Activated CD8-positive, alpha-beta memory T cell treated with anti-CD3 and anti-CD28 coated beads for 1 hour (primary cell): ENCODE measurements at regions not wholly inside any gene's neighbourhood (a gene's known extent, or its start where the extent isn't known, plus 50 kb on each side); places are given as distances from the start of the nearest gene placed in this dataset.

Experiments
- DNase-seq, 2 donors: peaks; one replicate each; pipeline ENCODE4 v3.0.0-alpha.2; 2020; ENCODE audit warnings: low read depth in 1 of 2; ENCODE audit errors: extremely low read depth in 1 of 2

DNA sequence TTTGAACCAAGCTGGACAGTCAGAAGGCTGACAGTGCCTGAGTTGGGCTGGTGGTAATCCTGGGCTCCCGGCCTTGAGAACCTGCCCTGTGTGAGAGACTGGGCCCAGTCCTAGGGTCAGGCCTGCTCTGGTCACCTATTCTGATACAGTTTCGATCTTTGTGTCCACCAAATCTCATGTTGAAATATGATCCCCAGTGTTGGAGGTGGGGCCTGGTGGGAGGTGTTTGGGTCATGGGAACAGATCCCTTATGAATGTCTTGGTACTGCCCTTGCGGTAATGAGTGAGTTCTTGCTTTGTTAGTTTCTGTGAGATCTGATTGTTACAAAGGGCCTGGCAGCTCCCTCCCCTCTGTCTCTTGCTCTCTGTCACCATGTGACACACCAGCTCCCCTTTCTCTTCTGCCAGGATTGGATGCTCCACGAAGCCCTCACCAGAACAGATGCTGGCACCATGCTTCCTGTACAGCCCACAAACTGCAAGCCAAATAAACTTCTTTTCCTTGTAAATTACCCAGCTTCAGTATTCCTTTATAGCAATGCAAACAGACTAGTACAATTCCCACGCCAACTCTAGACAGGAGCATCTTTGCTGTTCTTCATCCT, 111.8 kb upstream of the ZNF438 start:
- DNase-seq: no peak

DNA sequence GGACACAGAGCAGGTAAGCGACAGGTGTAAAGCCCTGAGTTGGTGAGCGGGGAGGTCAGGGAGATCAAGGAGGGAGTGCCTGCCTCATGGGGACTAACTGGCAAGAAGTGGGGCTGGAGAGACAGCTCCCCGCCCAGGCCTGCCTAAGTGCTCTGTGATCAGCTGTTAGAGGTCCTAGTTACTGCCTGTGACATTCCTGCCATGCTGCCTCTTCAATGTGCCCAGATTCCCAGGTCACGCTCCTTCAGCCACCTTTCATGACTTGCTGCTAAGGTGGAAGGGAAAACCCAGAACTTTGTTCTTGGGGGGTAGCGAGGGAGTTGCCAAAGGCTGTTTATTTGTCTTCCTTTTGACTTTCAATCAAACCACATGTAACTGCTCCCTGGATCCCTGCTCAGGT, 114.3 kb upstream of the ZNF438 start:
- DNase-seq: no peak

DNA sequence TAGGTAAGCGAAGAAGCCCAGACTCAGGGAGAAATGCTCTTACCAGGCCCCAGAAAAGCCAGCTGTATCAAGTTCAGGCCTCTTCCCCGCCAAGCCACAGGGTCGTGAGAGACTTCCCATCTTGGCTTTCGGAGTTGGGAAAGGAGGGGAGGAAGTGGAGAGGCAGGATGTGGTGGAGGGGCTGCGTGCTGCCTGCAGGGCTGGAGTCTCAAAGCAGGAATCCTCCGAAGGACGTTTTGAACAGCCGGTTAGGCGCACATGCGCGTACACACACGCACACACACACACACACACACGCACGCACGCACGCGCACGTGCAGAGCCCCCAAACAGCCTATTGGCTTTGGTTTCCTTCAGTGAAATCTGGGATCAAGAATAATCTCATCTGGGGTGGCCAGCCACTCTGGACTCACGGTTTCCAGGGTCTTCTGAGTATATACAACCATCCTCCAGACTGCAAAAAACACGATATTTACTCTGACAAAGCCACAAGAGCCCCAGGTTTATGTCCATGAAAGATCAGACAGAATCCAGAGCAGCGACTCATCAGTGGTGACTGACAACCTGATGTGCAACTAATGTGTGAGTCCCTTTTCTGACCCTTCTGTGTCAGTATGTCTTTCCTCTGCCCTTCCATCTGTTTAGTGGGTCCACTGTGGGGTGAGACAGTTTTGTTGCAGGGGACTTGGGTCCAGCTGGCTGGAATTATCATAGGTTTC, 115.0 kb upstream of the ZNF438 start:
- DNase-seq: no peak

DNA sequence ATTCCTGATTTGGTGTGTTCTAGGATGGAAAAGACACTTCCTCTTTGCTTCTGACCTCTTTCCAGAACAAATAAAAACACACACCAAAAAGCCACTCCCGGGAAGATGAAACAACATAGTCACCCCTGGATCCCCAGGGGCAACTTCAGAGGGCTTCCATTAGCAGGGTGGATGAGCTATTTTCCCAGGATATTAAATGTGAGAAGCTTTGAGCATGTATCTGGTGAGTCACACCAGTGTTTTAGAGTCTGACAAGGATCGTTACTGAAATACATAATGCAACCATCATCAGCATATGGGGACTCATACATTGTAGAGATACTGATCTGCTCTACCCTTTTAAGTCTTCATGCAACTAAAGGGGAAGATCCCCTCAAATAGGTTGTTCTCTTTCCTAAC, 115.5 kb upstream of the ZNF438 start:
- no peak for DNase-seq

DNA sequence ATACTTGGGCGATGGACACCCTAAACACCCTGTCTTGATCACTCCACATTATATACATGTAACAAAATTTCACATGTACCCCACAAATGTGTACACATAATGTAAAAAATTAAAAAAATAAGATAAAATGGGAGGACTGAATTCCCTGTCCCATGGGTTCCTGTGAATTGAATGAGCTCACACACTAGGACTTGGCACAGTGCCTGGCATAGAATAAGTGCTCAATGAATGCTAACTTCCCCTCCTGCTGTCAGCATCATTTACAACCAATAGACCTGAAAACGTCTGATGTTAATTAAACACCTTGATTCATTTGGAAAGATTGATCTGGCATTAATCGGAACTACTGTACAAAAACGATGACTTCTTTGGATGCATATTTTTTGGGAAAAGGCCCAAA, 117.3 kb upstream of the ZNF438 start:
- no peak for DNase-seq

DNA sequence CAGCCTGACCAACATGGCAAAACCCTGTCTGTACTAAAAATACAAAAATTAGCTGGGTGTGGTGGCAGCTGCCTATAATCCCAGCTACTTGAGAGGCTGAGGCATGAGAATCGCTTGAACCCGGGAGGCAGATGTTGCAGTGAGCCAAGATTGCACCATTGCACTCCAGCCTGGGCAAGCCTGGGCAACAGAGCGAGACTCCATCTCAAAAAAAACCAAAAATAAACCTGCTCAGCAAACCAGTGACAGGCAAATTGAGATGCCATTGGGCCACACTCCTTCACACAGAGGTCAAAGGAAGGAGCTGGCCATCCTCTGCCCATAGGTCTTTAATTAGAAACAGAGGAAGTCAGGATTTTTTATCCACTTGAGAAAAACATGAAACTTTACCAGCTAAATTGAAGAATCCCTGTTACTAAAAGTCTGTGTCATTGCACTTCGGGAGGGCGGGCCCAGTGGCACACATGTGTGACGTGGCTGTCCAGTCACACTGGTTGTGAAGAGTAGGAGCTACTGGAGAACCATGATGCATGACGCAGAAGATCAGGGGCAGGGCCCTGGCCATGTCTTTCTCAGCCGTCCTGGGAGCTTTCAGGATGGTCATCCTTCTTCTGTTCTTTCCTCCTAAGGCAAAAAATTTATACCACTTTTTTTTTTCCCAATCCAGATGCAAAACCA, 118.3 kb upstream of the ZNF438 start:
- no peak for DNase-seq

DNA sequence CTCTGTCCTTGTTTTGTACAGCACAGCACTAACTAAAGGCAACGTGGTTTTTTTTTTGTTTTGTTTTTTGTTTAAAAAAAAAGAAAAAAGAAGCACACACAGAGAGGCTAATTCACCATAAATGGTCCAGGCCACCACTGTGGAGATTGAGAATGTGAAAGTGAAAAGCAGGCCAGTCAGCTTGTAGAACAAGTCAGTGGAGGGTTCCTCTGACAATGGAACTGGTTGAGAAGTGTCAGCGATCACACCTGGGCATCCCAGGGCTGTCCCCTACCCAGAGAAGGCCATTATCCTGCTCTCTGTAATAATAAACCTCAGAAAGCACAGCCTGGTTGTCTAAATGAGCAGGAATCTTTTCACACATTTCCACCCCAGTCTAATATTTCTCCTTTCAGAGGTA, 119.6 kb upstream of the ZNF438 start:
- no peak for DNase-seq

DNA sequence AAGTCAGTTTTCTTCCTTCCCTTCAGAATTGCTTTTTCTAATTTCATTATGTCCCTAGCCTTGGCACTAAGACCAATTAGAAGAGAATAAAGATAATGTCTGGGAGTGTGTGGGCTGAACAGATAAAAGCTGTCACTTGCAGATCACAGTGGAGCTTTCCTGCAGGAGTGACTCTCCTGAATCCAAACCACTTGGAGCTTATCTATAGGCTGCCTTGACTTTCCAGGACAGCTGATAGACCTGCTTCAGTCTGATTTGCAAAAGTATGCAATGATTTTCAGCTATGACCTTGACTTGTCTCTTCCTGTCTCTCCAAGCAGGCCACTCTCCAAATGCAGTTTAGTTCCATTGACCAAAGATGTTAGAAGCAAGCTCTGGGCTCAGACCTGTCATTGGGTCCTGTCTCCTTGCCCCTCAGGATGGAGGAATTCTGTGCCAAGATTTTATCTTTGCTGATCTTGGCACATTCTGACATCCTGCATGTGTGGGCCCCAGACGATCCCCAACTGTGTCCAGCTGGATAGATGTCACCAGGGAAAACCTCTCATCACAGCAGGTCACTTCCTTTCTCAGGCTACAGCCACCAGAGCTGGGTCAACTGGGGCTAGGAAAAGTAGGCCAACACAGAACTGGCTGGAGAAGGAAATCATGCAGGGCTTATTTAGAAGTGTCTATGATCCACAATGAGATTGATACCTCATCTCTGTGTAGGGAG, 120.9 kb upstream of the ZNF438 start:
- DNase-seq: no peak

DNA sequence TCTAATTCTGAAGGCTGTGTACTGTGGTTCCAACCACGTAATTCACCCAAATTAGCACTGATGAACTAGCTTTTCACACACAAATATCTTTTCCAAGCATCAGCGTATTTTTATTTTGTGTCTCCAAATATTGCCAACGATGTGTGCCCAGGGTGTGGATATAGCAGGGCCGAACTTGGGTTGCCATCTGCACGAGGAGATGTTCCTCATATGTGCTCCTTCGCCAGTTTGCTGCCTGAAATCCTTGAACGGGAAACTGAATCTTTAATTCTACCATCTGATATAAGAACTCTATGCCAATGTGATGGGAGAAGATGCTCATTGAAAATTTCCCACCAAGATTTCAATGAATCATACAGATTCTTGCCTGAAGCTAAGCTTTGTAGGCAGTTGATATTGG, 121.5 kb upstream of the ZNF438 start:
- DNase-seq: no peak

DNA sequence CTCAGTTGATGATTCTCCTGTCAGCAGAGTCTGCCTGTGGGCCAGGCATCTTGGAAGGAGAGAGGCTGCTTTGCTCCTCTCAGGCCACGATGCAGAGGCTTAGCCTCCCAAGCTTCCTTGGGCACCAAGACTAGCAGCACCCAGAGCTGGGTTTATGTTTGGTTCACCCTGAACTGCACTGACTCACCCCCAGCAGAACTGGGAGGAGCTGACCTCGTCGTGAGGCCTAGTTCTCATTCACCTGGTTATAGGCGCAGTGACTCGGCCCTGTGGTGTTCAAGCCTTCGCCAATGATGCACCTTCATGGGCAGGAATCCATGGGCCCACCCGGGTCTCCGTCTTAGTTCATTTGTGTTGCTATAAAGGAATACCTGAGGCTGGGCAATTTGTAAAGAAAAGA, 122.0 kb upstream of the ZNF438 start:
- no peak for DNase-seq

DNA sequence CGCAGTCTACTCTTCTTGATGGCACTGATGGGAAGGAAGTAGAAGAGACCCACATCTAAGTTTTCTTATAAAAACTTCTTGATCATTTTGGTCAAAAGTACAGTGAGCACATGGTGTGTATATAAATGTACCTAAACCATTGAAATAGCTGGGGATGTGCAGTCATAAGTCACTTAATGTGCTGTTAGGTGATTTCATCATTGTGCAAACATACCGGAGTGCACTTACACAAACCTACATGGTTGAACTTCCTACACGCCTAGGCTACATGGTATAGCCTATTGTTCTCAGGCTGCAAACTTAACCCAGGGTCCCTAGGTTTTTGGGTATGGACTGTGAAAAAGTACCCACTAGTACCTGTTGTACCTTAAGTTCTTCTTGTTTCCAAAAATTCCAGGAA, 123.3 kb upstream of the ZNF438 start:
- no peak for DNase-seq

DNA sequence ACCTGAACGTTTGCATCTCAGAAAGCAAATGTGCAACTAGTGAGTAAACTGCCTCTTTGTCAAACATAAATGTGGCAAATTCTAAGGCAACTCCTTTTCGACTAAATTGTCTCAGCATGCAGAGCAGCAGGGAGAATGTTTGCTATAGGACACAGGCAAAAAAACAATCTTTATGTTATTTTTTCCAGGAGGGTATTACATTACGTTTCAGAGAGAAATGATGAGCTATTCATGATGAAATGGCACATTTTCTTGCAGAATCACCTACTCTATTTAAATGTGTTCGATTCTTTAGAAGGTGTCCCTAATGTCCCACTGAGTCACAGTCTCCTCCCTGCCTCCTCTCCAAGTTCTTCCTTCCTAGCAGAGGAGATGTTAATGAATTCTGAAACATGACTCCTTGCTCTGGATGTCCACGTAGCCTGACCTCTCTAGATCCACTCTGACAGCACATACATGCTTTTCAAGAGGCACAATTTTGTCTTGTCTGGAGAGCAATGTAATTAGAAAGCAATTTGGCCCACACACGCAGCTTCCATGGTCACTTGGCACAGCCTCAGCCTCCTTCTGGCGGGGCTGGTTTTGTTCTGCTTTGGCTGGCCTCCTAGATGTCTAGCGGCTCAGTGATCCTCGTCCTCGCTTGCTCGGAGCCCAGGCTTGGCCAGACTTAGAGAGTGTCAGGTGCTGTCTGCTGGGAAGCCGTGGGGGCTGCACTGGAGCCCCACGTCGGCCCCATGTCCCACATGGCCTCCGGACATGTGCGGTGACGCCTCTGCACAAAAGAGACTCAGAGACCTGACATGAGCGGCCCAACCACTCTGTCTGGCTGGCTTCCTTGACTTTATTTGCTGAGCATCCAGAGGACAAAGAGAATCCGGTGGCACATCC, 125.7 kb upstream of the ZNF438 start:
- no peak for DNase-seq

DNA sequence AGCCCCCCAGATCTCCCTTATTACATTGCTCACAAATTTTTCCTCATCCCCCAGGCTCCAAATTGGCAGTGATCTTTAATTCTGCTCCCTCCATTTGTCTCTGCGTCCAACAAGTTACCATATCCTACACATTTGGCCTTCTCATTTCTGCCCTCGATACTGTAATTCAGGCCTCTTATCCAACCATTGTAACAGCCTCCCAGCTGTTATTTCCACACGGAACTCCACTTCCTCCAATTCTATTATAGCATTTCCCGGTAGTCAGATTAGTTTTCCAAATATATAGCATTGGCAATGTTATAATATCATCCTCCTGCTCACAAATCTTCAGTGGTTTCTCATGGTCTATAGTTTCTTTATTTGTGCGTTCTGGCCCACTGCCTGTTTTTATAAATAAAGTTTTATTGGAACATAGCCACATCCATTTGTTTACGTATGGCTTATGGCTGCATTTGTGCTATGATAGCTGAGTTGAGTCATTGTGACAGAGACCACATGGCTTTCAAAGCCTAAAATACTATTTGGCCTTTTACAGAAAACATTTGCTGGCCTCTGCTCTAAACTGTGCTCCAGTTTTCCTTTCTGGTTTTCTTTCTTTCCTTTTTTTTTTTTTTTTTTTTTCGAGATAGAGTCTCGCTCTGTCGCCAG, 126.5 kb upstream of the ZNF438 start:
- DNase-seq: no peak

DNA sequence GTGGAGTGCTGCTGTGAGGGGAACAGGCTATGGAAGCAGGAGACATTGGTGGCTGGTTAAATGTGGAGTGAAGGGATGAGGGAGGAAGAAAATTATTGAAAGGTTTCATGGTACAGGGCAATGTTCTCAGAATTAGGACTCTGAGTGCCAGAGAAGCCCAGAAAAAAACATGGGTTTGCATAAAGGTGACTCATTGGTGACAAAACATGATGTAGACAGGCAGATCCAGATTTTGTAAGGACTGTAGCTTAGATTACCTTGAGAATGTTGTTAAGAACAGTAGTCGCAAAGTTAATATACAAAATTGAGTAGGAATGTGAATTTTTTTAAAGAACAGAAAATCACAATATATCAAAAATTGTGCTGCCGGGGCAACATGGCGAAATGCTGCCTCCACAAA, 134.9 kb upstream of the ZNF438 start:
- DNase-seq: no peak

DNA sequence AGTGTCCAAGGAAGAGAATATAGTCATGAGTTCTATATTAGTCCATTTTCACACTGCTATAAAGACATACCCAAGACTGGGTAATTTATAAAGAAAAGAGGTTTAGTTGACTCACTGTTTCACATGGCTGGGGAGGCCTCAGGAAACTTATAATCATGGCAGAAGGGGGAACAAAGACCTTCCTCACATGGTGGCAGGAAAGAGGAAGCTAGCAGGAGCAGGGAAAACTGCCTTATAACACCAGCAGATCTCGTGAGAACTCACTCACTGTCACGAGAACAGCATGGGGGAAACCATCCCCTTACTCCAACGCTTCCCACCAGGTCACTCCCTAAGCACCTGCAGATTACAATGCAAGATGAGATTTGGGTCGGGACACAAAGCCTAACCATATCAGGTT, 139.0 kb upstream of the ZNF438 start:
- no peak for DNase-seq

DNA sequence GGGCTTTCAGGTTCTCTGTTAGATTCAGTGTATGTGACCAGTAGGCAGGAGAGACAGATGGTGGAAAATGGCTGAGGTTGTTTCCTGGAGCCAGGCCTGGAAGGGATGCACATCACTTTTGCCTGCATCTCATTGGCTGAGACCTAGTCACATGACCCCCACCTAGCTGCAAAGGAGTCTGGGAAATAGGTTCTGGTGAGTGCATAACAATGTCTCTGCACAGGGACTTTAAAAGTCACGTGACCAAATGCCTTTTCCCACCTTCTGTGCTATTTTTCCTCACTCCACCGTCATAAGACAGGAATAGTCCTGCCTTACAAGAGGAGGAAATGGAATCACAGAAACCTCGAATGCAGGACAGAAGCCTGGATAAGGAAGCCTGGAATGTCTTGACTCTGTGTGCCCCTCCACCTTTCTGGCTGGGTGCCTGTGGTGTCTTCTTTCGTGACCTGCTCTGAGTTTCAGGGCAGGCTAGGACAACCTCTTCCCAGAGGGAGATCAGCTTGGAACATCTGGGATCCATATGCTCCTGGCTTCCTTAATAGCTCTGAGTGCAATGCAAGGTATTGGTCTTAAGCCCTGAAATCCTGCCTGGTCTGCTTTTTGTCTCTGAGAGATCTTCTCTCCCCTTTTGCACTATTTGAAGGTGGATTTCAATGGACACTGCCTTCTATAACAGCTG, 139.9 kb upstream of the ZNF438 start:
- DNase-seq: no peak

DNA sequence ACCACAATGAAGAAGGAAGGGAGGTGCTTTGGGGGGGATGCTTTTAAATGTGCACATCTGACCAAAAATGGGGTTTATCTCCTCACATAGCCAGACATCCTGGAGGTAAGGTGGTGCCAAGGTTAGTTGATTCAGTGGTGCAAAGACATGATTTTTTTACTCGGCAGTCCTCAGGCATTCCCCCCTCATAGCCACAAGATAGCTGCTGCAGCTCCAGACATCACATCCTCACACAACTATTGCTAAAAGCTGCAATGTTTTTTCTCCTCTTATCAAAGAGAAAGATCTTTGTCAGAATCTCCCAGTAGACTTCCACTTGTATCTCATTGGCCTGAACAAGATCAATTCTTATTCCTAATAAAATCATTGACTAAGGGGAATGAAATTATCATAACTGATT, 141.3 kb upstream of the ZNF438 start:
- no peak for DNase-seq

DNA sequence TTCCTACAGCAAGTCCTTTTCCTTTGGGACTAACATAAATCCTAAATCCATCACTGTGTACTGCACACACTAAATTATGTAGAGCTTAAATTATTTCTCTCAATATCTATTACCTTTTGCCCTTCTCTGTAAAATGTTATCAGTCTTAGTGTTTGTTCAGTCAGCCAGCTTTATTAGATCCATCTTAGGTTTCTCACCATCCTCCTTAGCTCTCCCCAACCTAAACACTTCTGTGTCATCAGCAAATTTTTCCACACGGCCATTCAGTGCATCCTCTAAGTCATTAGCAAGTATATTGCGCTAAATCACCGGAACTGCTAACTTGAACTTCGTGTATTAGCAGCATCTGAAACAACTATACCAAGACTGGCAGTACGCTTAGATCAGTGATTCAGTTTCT, 142.1 kb upstream of the ZNF438 start:
- DNase-seq: no peak

DNA sequence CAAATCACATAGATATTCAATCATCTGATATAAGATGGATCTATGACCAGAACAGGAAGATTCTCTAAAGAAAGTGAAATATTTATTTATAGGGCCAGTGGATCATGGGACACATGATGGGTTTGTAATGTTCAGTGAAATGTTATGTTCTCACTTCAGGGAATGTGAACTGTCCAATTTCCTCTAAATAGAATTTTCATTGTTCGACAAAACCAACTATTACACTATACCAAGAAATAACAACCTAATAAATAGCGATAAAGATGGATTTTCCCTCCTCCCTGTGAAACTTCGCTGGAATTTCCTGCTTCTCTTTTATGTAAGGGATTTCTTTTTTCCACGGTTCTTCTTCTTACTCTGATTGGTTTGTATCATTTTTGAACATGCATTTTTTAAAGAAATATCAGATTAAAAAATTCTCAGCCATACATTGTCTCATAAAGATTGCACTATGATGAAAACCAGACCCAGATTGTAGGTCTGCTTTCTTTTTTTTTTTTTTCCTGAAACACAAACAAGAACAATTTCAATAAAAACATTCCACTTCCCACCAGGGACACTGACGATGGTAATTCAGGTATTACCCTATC, 139.8 kb upstream of the ZEB1 start:
- no peak for DNase-seq
